Upper lobe of left lung (tissue), 4 donors: ENCODE measurements at regions not wholly inside any gene's neighbourhood (a gene's known extent, or its start where the extent isn't known, plus 50 kb on each side); places are given as distances from the start of the nearest gene placed in this dataset.

Source experiments
- CTCF ChIP-seq, 6 experiments: fragments of 450-650 bp in 4 of 6; fragments of 200-600 bp in 2 of 6; sonication (generic) in 2 of 6; IDR thresholded peaks; one replicate each; pipeline ENCODE4 v1.5.1; 2016 to 2019; ENCODE audit warnings: antibody characterized with exemption in 6 of 6
- EP300 ChIP-seq, 4 donors: sonication (generic); formaldehyde crosslinking; IDR thresholded peaks; one replicate each; pipeline ENCODE4 v1.5.1; 2017; ENCODE audit warnings: antibody characterized with exemption in 4 of 4, control low read depth in 2 of 4
- POLR2AphosphoS5 ChIP-seq, 2 donors: sonication (generic); formaldehyde crosslinking; IDR thresholded peaks; one replicate each; pipeline ENCODE4 v1.5.1; 2017; ENCODE audit warnings: antibody characterized with exemption in 2 of 2

- TF ChIP-seq POLR2AphosphoS5 (IDR thresholded peaks at IDR 0.05) (no peak), EP300 (IDR thresholded peaks at IDR 0.05) (no peak), CTCF (IDR thresholded peaks at IDR 0.05) (no peak)
Observed at GRCh38 chr20:39090906-39091305, 128.8 kb downstream of the DHX35 start.
